PC-3 (cell line): ENCODE measurements at regions not wholly inside any gene's neighbourhood (a gene's known extent, or its start where the extent isn't known, plus 50 kb on each side); places are given as distances from the start of the nearest gene placed in this dataset.

Experiments used
- ATAC-seq: fragments of 200-7000 bp; cut with Tn5 transposase; 2 replicates; pipeline ENCODE4 v1.9.1; 2020; ENCODE audit warnings: mild to moderate bottlenecking, moderate library complexity
- BruUV-seq: library from RNA; stranded (reverse); fragments of 400-500 nt; replicated peaks from 2 replicates; lab custom pipeline; 2021; lab: Mats Ljungman, UMichigan
- CTCF ChIA-PET: fragments of 300-600 bp; sonication (Branson Sonifier 250); formaldehyde crosslinking; loops from one replicate; lab custom pipeline; 2022; ENCODE audit warnings: antibody characterized with exemption; lab: Charles Lee
- POLR2A ChIA-PET: fragments of 300-600 bp; sonication (Branson Sonifier 250); formaldehyde crosslinking; loops from one replicate; lab custom pipeline; 2022; ENCODE audit warnings: antibody characterized with exemption; ENCODE audit not compliant: unreplicated experiment; lab: Charles Lee
- DNase-seq: peaks from one replicate; pipeline ENCODE4 v3.0.0-alpha.2; 2015
- H2AFZ ChIP-seq: fragments of 300-600 bp; sonication (generic); 2 replicates; pipeline ENCODE4 v1.6.0; 2016; ENCODE audit warnings: antibody characterized with exemption, low read length
- H3F3A ChIP-seq: fragments of 300-600 bp; sonication (generic); one replicate; pipeline ENCODE4 v1.6.0; 2017; ENCODE audit warnings: antibody characterized with exemption, low read length, control low read depth, mild to moderate bottlenecking; ENCODE audit not compliant: unreplicated experiment
- H3K27ac ChIP-seq: fragments of 300-600 bp; sonication (generic); 2 replicates; pipeline ENCODE4 v1.5.1; 2016; ENCODE audit warnings: mild to moderate bottlenecking, low read length
- H3K27me3 ChIP-seq: fragments of 300-600 bp; sonication (generic); 2 replicates; pipeline ENCODE4 v1.6.1; 2016; ENCODE audit warnings: low read length, mixed read lengths
- H3K36me3 ChIP-seq: fragments of 300-600 bp; sonication (generic); 2 replicates; pipeline ENCODE4 v1.6.1; 2016; ENCODE audit warnings: low read depth, mixed run types, low read length, mixed read lengths
- H3K4me1 ChIP-seq: fragments of 300-600 bp; sonication (generic); 2 replicates; pipeline ENCODE4 v1.5.1; 2016; ENCODE audit warnings: low read length; ENCODE audit not compliant: insufficient read depth
- H3K4me2 ChIP-seq: fragments of 300-600 bp; sonication (generic); 2 replicates; pipeline ENCODE4 v1.6.0; 2016; ENCODE audit warnings: low read length
- H3K4me3 ChIP-seq: fragments of 300-600 bp; sonication (generic); 2 replicates; pipeline ENCODE4 v1.5.1; 2016; ENCODE audit warnings: mild to moderate bottlenecking, low read length, mixed read lengths
- H3K79me2 ChIP-seq: fragments of 300-600 bp; sonication (generic); 2 replicates; pipeline ENCODE4 v1.6.1; 2017; ENCODE audit warnings: low read length, mixed read lengths
- H3K9ac ChIP-seq: fragments of 300-600 bp; sonication (generic); 2 replicates; pipeline ENCODE4 v1.6.0; 2016; ENCODE audit warnings: mild to moderate bottlenecking, low read length
- H3K9me2 ChIP-seq: fragments of 300-600 bp; sonication (generic); replicated peaks from 2 replicates; pipeline ENCODE4 v1.6.1; 2016; ENCODE audit warnings: mixed run types, low read length, mixed read lengths
- H3K9me3 ChIP-seq: fragments of 300-600 bp; sonication (generic); 2 replicates; pipeline ENCODE4 v1.6.1; 2016; ENCODE audit warnings: low read length, mixed read lengths
- H4K20me1 ChIP-seq: fragments of 300-600 bp; sonication (generic); 2 replicates; pipeline ENCODE4 v1.6.1; 2016; ENCODE audit warnings: low read length, mixed read lengths
- EZH2 ChIP-seq: fragments of 300-600 bp; sonication (generic); IDR thresholded peaks from one replicate; pipeline ENCODE4 v1.6.1; 2017; ENCODE audit warnings: antibody characterized with exemption, mild to moderate bottlenecking, low read length; ENCODE audit not compliant: unreplicated experiment
- EZH2phosphoT487 ChIP-seq: fragments of 300-600 bp; sonication (generic); IDR thresholded peaks from 2 replicates; pipeline ENCODE4 v1.6.1; 2018; ENCODE audit warnings: mild to moderate bottlenecking, antibody characterized with exemption, low read length, borderline replicate concordance
- intact Hi-C: fragments of 100-400 bp; cut with micrococcal nuclease; formaldehyde crosslinking; loops from 2 replicates; pipeline ENCODE4 v1.9.0; 2023
- TF ChIP-seq, protein P1 (sequence below): fragments of 300-600 bp; sonication (generic); conservative IDR thresholded peaks from 2 replicates; pipeline ENCODE4 v1.5.1; 2017; ENCODE audit warnings: antibody characterized with exemption, low read depth, mild to moderate bottlenecking, low read length

- peak overlapping the region; percentile 87 for H3K27ac ChIP-seq
- H2AFZ ChIP-seq: 0 out of 2 replicates have a peak overlapping the region, but pooled peaks have one; percentile 14
- H4K20me1 ChIP-seq: no peaks in the 10 kb centered on the region
- H3K79me2 ChIP-seq: no peaks in the 10 kb centered on the region
- DNase-seq (peak; percentile 83), ATAC-seq (peak; percentile 57)
- CTCF ChIA-PET: interaction anchor here (0.6 to 1.8 kb wide), 5 partner anchors 26 to 189 kb away, joined by 3 to 6 read pairs (median 4); no protein-coding TSS in a partner anchor
- H3K4me2 ChIP-seq: peak overlapping the region; percentile 73
- peak overlapping the region; percentile 43 for H3K9ac ChIP-seq
- POLR2A ChIA-PET: interaction anchor here (0.6 to 1.0 kb wide), 2 partner anchors 25 to 131 kb away, joined by 3 to 5 read pairs; no protein-coding TSS in a partner anchor
- H3K9me3 ChIP-seq: no peaks in the 10 kb centered on the region
- H3K4me1 ChIP-seq: peaks cover 24% of the 10 kb centered on the region
- H3K27me3 ChIP-seq: no peaks in the 10 kb centered on the region
- no peaks in the 10 kb centered on the region for H3K9me2 ChIP-seq
- TF ChIP-seq, protein P1, sequence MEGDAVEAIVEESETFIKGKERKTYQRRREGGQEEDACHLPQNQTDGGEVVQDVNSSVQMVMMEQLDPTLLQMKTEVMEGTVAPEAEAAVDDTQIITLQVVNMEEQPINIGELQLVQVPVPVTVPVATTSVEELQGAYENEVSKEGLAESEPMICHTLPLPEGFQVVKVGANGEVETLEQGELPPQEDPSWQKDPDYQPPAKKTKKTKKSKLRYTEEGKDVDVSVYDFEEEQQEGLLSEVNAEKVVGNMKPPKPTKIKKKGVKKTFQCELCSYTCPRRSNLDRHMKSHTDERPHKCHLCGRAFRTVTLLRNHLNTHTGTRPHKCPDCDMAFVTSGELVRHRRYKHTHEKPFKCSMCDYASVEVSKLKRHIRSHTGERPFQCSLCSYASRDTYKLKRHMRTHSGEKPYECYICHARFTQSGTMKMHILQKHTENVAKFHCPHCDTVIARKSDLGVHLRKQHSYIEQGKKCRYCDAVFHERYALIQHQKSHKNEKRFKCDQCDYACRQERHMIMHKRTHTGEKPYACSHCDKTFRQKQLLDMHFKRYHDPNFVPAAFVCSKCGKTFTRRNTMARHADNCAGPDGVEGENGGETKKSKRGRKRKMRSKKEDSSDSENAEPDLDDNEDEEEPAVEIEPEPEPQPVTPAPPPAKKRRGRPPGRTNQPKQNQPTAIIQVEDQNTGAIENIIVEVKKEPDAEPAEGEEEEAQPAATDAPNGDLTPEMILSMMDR: peak; percentile 63; the same call in 1 of the 2 replicates
- no peak for TF ChIP-seq EZH2phosphoT487
- intact Hi-C loops: loop anchor here (2.0 to 10.0 kb wide), 3 partner anchors 32 to 250 kb away; no protein-coding TSS in a partner anchor
- H3K4me3 ChIP-seq: peak overlapping the region; percentile 37; the same call in 1 of the 2 replicates
- no TSS peak for BruUV-seq
- H3K36me3 ChIP-seq: no peaks in the 10 kb centered on the region
- H3F3A ChIP-seq: no peaks in the 10 kb centered on the region
Measured at GRCh38 chr2:238974501-238975166, 126.7 kb downstream of the TWIST2 start.

- no TSS peak for BruUV-seq
- no peaks in the 10 kb centered on the region for H3K27me3 ChIP-seq
- POLR2A ChIA-PET: no interaction called here
- no peaks in the 10 kb centered on the region for H3K9me2 ChIP-seq
- H3K4me3 ChIP-seq: no peak overlapping the region
- TF ChIP-seq, protein P1: no peak
- TF ChIP-seq EZH2 (no peak), EZH2phosphoT487 (no peak)
- no peaks in the 10 kb centered on the region for H3F3A ChIP-seq
- peaks cover 24% of the 10 kb centered on the region for H3K4me1 ChIP-seq
- CTCF ChIA-PET: interaction anchor here (1.1 kb wide), 1 partner anchor 190 kb away, joined by 3 read pairs; no protein-coding TSS in a partner anchor
- no peak overlapping the region for H3K4me2 ChIP-seq
- H4K20me1 ChIP-seq: no peaks in the 10 kb centered on the region
- peak overlapping the region; percentile 24; the same call in 1 of the 2 replicates for H3K9ac ChIP-seq
- no peaks in the 10 kb centered on the region for H3K36me3 ChIP-seq
- H3K79me2 ChIP-seq: no peaks in the 10 kb centered on the region
- no peak for ATAC-seq
- H3K9me3 ChIP-seq: no peaks in the 10 kb centered on the region
- intact Hi-C loops: loop anchor here (2.0 to 10.0 kb wide), 2 partner anchors 31 to 251 kb away; no protein-coding TSS in a partner anchor
- DNase-seq: no peak
- H2AFZ ChIP-seq: no peak overlapping the region
- H3K27ac ChIP-seq: peak overlapping the region; percentile 87; the same call in 1 of the 2 replicates
Measured at GRCh38 chr2:238975408-238975807, 127.5 kb downstream of the TWIST2 start.

DNA sequence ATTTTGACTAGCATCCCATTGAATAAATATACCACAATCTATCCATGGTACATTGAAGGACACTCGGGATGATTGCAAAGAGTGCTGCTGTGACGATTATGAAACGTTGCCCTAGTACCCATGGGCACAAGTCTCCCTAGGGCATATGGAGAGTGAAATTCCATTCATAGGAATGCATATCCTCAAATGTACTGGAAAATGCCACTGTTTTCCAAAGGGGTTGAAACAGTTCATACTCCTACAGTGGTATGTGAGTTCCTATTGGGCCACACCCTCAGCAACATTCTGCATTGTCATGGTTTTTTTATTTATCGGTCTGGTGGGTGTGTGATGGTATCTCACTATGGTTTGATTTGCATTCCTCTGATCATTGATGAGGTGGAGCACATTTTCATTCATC lies 130.6 kb downstream of the TWIST2 start:
- Histone ChIP-seq H3K4me1 (peaks cover 18% of the 10 kb centered on the region), H3K9ac (no peak overlapping the region), H3K9me2 (no peaks in the 10 kb centered on the region), H3K79me2 (no peaks in the 10 kb centered on the region), H2AFZ (no peak overlapping the region), H3F3A (no peaks in the 10 kb centered on the region), H3K36me3 (no peaks in the 10 kb centered on the region), H3K27me3 (no peaks in the 10 kb centered on the region), H3K27ac (no peak overlapping the region), H3K4me3 (no peak overlapping the region), H3K9me3 (no peaks in the 10 kb centered on the region), H3K4me2 (no peak overlapping the region), H4K20me1 (no peaks in the 10 kb centered on the region)
- ChIA-PET CTCF (no interaction called here), POLR2A (no interaction called here)
- no peak for DNase-seq
- no peak for ATAC-seq
- no TSS peak for BruUV-seq
- intact Hi-C loops: loop anchor here (10.0 kb wide), 1 partner anchor 254 kb away; no protein-coding TSS in a partner anchor
- TF ChIP-seq EZH2 (no peak), EZH2phosphoT487 (no peak)
- TF ChIP-seq, protein P1: no peak
